ENCODE measurements at regions not wholly inside any gene's neighbourhood (a gene's known extent, or its start where the extent isn't known, plus 50 kb on each side); places are given as distances from the start of the nearest gene placed in this dataset.
"Not testable (repeated sequence)": the region's sequence is repeated elsewhere in the genome, so short reads cannot be mapped to it uniquely, and the experiment has no call there.

- peaks cover 1% of the 10 kb centered on the region for H3K9me3 Mint-ChIP-seq (ENCODE audit: unreplicated experiment)
- no peaks in the 10 kb centered on the region for H3K36me3 Mint-ChIP-seq (ENCODE audit: unreplicated experiment)
- H3K4me1 Mint-ChIP-seq (ENCODE audit: low read depth, unreplicated experiment), result no peaks in the 10 kb centered on the region
- H3K4me3 Mint-ChIP-seq (ENCODE audit: unreplicated experiment), result no peak overlapping the region
- no peak for DNase-seq
- H3K27ac Mint-ChIP-seq (ENCODE audit: unreplicated experiment), result no peak overlapping the region
- H3K27me3 Mint-ChIP-seq (ENCODE audit: unreplicated experiment), result peaks cover 2% of the 10 kb centered on the region
- TF ChIP-seq CTCF (IDR thresholded peaks at IDR 0.05; ENCODE audit: partially characterized antibody, unreplicated experiment), result no peak
These were observed 231.4 kb downstream of the NR2F1-AS1 start for GRCh38 chr5:93349613-93350012.

- no peak for DNase-seq
- H3K27ac Mint-ChIP-seq (ENCODE audit: unreplicated experiment), result no peak overlapping the region
- no peak for TF ChIP-seq CTCF (IDR thresholded peaks at IDR 0.05; ENCODE audit: partially characterized antibody, unreplicated experiment)
- no peaks in the 10 kb centered on the region for H3K4me1 Mint-ChIP-seq (ENCODE audit: low read depth, unreplicated experiment)
- peaks cover 2% of the 10 kb centered on the region for H3K27me3 Mint-ChIP-seq (ENCODE audit: unreplicated experiment)
- H3K4me3 Mint-ChIP-seq (ENCODE audit: unreplicated experiment), result no peak overlapping the region
- no peaks in the 10 kb centered on the region for H3K9me3 Mint-ChIP-seq (ENCODE audit: unreplicated experiment)
- H3K36me3 Mint-ChIP-seq (ENCODE audit: unreplicated experiment), result no peaks in the 10 kb centered on the region
These were observed 232.8 kb downstream of the NR2F1-AS1 start for GRCh38 chr5:93348231-93348630.

- H3K27me3 Mint-ChIP-seq (ENCODE audit: unreplicated experiment); H3K4me1 Mint-ChIP-seq (ENCODE audit: low read depth, unreplicated experiment); H3K27ac Mint-ChIP-seq (ENCODE audit: unreplicated experiment); H3K9me3 Mint-ChIP-seq (ENCODE audit: unreplicated experiment); DNase-seq; H3K4me3 Mint-ChIP-seq (ENCODE audit: unreplicated experiment); H3K36me3 Mint-ChIP-seq (ENCODE audit: unreplicated experiment): not testable (repeated sequence)
These were observed 234.2 kb downstream of the NR2F1-AS1 start for GRCh38 chr5:93346850-93347249.

- H3K27ac Mint-ChIP-seq (ENCODE audit: unreplicated experiment), result no peak overlapping the region
- H3K9me3 Mint-ChIP-seq (ENCODE audit: unreplicated experiment), result no peaks in the 10 kb centered on the region
- H3K36me3 Mint-ChIP-seq (ENCODE audit: unreplicated experiment), result no peaks in the 10 kb centered on the region
- no peaks in the 10 kb centered on the region for H3K4me1 Mint-ChIP-seq (ENCODE audit: low read depth, unreplicated experiment)
- H3K27me3 Mint-ChIP-seq (ENCODE audit: unreplicated experiment), result peaks cover 2% of the 10 kb centered on the region
- H3K4me3 Mint-ChIP-seq (ENCODE audit: unreplicated experiment), result no peak overlapping the region
- TF ChIP-seq CTCF (IDR thresholded peaks at IDR 0.05; ENCODE audit: partially characterized antibody, unreplicated experiment), result no peak
- no peak for DNase-seq
These were observed 234.7 kb downstream of the NR2F1-AS1 start for GRCh38 chr5:93346301-93346700.

GRCh38 chr5:93343570-93343969 is 237.4 kb downstream of the NR2F1-AS1 start:
- Mint-ChIP-seq H3K9me3 (ENCODE audit: unreplicated experiment) (no peaks in the 10 kb centered on the region), H3K27ac (ENCODE audit: unreplicated experiment) (no peak overlapping the region), H3K4me3 (ENCODE audit: unreplicated experiment) (no peak overlapping the region), H3K27me3 (ENCODE audit: unreplicated experiment) (peaks cover 2% of the 10 kb centered on the region), H3K4me1 (ENCODE audit: low read depth, unreplicated experiment) (no peaks in the 10 kb centered on the region), H3K36me3 (ENCODE audit: unreplicated experiment) (no peaks in the 10 kb centered on the region)
- TF ChIP-seq CTCF (IDR thresholded peaks at IDR 0.05; ENCODE audit: partially characterized antibody, unreplicated experiment), result no peak
- no peak for DNase-seq

- DNase-seq, result no peak
- H3K4me3 Mint-ChIP-seq (ENCODE audit: unreplicated experiment), result no peak overlapping the region
- peaks cover 2% of the 10 kb centered on the region for H3K27me3 Mint-ChIP-seq (ENCODE audit: unreplicated experiment)
- H3K4me1 Mint-ChIP-seq (ENCODE audit: low read depth, unreplicated experiment), result no peaks in the 10 kb centered on the region
- H3K9me3 Mint-ChIP-seq (ENCODE audit: unreplicated experiment), result no peaks in the 10 kb centered on the region
- H3K36me3 Mint-ChIP-seq (ENCODE audit: unreplicated experiment), result no peaks in the 10 kb centered on the region
- no peak overlapping the region for H3K27ac Mint-ChIP-seq (ENCODE audit: unreplicated experiment)
- TF ChIP-seq CTCF (IDR thresholded peaks at IDR 0.05; ENCODE audit: partially characterized antibody, unreplicated experiment), result no peak
These were observed 238.4 kb downstream of the NR2F1-AS1 start for GRCh38 chr5:93342563-93343061.

Measured in glutamatergic neuron (in vitro differentiated cells).